GM23338 (cell line): ENCODE measurements at regions not wholly inside any gene's neighbourhood (a gene's known extent, or its start where the extent isn't known, plus 50 kb on each side); places are given as distances from the start of the nearest gene placed in this dataset.

Experiments used
- CREB1 ChIP-seq: fragments of 250-450 bp; sonication (Bioruptor Pico); IDR thresholded peaks from 2 replicates; pipeline ENCODE4 v1.5.0; 2020; ENCODE audit warnings: low read depth, mild to moderate bottlenecking, moderate library complexity
- EZH2 ChIP-seq: fragments of 200-600 bp; sonication (generic); IDR thresholded peaks from one replicate; pipeline ENCODE4 v1.8.0; 2017; ENCODE audit warnings: antibody characterized with exemption, mild to moderate bottlenecking, low read depth; ENCODE audit not compliant: unreplicated experiment
- JUNB ChIP-seq: IDR thresholded peaks from one replicate; pipeline ENCODE4 v1.6.1; 2016; ENCODE audit warnings: antibody characterized with exemption; ENCODE audit not compliant: unreplicated experiment
- POLR2AphosphoS5 ChIP-seq: IDR thresholded peaks from 2 replicates; pipeline ENCODE4 v1.6.1; 2016; ENCODE audit warnings: antibody characterized with exemption, low read depth
- ZNF114 ChIP-seq: fragments of 250-450 bp; sonication (Bioruptor Pico); IDR thresholded peaks from 2 replicates; pipeline ENCODE4 v1.5.0; 2020; ENCODE audit warnings: mild to moderate bottlenecking, moderate library complexity
- ZNF331 ChIP-seq: fragments of 250-450 bp; sonication (Bioruptor Pico); IDR thresholded peaks from 2 replicates; pipeline ENCODE4 v1.5.0; 2020; ENCODE audit warnings: low read depth, mild to moderate bottlenecking, moderate library complexity
- TF ChIP-seq, protein P1 (sequence below): fragments of 250-450 bp; sonication (Bioruptor Pico); IDR thresholded peaks from 2 replicates; pipeline ENCODE4 v1.5.0; 2020; ENCODE audit warnings: mild to moderate bottlenecking, moderate library complexity
- TF ChIP-seq, protein P2 (sequence below): IDR thresholded peaks from one replicate; pipeline ENCODE4 v1.6.1; 2018; ENCODE audit warnings: antibody characterized with exemption; ENCODE audit not compliant: unreplicated experiment

DNA sequence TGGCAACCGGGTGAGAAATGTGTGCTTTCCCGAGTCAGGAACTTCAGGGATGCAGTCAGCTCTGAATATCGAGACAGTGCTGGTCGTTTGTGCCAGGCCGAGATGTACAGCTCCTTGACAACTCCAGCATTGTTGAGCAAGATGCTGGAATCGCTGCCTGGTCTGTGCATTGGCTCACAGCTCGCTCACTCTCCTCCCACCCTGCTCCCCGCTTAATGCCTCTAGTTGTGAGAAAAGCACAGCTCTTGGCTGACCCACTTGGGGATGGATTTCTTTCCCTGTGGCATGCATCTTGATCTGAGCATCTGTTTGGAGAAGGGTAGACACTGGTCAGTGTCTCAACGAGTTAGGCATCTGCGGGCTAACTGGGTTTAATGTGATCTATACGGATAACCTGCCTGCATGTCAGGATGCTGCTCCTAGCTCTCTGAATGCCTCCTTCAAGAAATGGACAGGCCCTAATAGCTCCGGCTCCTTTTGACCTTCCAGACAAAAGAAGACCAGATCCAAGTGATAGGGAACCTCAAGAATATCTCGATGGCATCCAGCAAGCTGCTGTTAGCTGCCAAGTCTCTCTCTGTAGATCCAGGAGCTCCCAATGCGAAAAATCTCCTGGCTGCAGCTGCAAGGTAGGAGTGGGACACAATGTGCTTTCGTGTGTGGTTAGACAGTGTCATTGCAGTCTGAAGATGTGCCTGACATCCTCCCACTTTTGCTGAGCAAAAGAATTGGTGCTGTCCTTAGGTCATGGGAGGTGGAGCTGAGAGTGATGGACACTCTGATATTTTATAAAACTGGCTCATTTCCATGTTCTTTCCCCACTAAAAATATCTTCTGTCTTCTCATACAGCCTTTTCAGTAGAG lies 302.2 kb upstream of the TPM1 start (continued):
- TF ChIP-seq, protein P1, sequence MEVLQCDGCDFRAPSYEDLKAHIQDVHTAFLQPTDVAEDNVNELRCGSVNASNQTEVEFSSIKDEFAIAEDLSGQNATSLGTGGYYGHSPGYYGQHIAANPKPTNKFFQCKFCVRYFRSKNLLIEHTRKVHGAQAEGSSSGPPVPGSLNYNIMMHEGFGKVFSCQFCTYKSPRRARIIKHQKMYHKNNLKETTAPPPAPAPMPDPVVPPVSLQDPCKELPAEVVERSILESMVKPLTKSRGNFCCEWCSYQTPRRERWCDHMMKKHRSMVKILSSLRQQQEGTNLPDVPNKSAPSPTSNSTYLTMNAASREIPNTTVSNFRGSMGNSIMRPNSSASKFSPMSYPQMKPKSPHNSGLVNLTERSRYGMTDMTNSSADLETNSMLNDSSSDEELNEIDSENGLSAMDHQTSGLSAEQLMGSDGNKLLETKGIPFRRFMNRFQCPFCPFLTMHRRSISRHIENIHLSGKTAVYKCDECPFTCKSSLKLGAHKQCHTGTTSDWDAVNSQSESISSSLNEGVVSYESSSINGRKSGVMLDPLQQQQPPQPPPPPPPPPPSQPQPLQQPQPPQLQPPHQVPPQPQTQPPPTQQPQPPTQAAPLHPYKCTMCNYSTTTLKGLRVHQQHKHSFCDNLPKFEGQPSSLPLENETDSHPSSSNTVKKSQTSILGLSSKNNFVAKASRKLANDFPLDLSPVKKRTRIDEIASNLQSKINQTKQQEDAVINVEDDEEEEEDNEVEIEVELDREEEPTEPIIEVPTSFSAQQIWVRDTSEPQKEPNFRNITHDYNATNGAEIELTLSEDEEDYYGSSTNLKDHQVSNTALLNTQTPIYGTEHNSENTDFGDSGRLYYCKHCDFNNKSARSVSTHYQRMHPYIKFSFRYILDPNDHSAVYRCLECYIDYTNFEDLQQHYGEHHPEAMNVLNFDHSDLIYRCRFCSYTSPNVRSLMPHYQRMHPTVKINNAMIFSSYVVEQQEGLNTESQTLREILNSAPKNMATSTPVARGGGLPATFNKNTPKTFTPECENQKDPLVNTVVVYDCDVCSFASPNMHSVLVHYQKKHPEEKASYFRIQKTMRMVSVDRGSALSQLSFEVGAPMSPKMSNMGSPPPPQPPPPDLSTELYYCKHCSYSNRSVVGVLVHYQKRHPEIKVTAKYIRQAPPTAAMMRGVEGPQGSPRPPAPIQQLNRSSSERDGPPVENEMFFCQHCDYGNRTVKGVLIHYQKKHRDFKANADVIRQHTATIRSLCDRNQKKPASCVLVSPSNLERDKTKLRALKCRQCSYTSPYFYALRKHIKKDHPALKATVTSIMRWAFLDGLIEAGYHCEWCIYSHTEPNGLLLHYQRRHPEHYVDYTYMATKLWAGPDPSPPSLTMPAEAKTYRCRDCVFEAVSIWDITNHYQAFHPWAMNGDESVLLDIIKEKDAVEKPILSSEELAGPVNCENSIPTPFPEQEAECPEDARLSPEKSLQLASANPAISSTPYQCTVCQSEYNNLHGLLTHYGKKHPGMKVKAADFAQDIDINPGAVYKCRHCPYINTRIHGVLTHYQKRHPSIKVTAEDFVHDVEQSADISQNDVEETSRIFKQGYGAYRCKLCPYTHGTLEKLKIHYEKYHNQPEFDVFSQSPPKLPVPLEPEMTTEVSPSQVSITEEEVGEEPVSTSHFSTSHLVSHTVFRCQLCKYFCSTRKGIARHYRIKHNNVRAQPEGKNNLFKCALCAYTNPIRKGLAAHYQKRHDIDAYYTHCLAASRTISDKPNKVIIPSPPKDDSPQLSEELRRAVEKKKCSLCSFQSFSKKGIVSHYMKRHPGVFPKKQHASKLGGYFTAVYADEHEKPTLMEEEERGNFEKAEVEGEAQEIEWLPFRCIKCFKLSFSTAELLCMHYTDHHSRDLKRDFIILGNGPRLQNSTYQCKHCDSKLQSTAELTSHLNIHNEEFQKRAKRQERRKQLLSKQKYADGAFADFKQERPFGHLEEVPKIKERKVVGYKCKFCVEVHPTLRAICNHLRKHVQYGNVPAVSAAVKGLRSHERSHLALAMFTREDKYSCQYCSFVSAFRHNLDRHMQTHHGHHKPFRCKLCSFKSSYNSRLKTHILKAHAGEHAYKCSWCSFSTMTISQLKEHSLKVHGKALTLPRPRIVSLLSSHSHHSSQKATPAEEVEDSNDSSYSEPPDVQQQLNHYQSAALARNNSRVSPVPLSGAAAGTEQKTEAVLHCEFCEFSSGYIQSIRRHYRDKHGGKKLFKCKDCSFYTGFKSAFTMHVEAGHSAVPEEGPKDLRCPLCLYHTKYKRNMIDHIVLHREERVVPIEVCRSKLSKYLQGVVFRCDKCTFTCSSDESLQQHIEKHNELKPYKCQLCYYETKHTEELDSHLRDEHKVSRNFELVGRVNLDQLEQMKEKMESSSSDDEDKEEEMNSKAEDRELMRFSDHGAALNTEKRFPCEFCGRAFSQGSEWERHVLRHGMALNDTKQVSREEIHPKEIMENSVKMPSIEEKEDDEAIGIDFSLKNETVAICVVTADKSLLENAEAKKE (CRISPR knock-in tag) = no peak
- TF ChIP-seq POLR2AphosphoS5 = no peak
- no peak for TF ChIP-seq ZNF114 (CRISPR knock-in tag)
- TF ChIP-seq ZNF331 (CRISPR knock-in tag) = no peak
- no peak for TF ChIP-seq EZH2
- TF ChIP-seq, protein P2, sequence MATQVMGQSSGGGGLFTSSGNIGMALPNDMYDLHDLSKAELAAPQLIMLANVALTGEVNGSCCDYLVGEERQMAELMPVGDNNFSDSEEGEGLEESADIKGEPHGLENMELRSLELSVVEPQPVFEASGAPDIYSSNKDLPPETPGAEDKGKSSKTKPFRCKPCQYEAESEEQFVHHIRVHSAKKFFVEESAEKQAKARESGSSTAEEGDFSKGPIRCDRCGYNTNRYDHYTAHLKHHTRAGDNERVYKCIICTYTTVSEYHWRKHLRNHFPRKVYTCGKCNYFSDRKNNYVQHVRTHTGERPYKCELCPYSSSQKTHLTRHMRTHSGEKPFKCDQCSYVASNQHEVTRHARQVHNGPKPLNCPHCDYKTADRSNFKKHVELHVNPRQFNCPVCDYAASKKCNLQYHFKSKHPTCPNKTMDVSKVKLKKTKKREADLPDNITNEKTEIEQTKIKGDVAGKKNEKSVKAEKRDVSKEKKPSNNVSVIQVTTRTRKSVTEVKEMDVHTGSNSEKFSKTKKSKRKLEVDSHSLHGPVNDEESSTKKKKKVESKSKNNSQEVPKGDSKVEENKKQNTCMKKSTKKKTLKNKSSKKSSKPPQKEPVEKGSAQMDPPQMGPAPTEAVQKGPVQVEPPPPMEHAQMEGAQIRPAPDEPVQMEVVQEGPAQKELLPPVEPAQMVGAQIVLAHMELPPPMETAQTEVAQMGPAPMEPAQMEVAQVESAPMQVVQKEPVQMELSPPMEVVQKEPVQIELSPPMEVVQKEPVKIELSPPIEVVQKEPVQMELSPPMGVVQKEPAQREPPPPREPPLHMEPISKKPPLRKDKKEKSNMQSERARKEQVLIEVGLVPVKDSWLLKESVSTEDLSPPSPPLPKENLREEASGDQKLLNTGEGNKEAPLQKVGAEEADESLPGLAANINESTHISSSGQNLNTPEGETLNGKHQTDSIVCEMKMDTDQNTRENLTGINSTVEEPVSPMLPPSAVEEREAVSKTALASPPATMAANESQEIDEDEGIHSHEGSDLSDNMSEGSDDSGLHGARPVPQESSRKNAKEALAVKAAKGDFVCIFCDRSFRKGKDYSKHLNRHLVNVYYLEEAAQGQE = no peak
- no peak for TF ChIP-seq CREB1 (CRISPR knock-in tag)
- TF ChIP-seq JUNB = no peak
